A549 (cell line): ENCODE measurements at regions not wholly inside any gene's neighbourhood (a gene's known extent, or its start where the extent isn't known, plus 50 kb on each side); places are given as distances from the start of the nearest gene placed in this dataset.

Experiments used
- CTCF ChIP-seq: fragments of >200 bp; sonication (Bioruptor Twin); formaldehyde crosslinking; IDR thresholded peaks from 3 replicates; pipeline ENCODE4 v1.5.1; 2016
- HDAC2 ChIP-seq: fragments of 200-600 bp; sonication (generic); IDR thresholded peaks from 2 replicates; pipeline ENCODE4 v1.6.1; 2016
- POLR2A ChIP-seq: IDR thresholded peaks from 2 replicates; pipeline ENCODE4 v1.6.1; 2012; ENCODE audit warnings: mild to moderate bottlenecking, low read length
- RAD21 ChIP-seq, 2 experiments: fragments of >200 bp in 1 of 2; sonication (Bioruptor Twin) in 1 of 2; formaldehyde crosslinking in 1 of 2; IDR thresholded peaks in 1 of 2; conservative IDR thresholded peaks in 1 of 2; 2 replicates in 1 of 2; 3 replicates in 1 of 2; pipeline ENCODE4 v1.6.1; 2012 to 2018; ENCODE audit warnings: inconsistent platforms in 1 of 2
- RFX5 ChIP-seq: fragments of 450-650 bp; IDR thresholded peaks from 2 replicates; pipeline ENCODE4 v1.7.1; 2014; ENCODE audit warnings: antibody characterized with exemption, mild to moderate bottlenecking, moderate library complexity
- ZSCAN20 ChIP-seq: fragments of 250-450 bp; sonication (Bioruptor Pico); IDR thresholded peaks from 2 replicates; pipeline ENCODE4 v1.8.0; 2022; ENCODE audit warnings: mild to moderate bottlenecking, moderate library complexity

GRCh38 chrX:66892004-66892403, 253.1 kb upstream of the EDA2R start:
- TF ChIP-seq CTCF (no peak), POLR2A (no peak), HDAC2 (no peak), ZSCAN20 (no peak), RFX5 (no peak), RAD21 (conservative IDR thresholded peaks at IDR 0.05 in 1 of 2, IDR thresholded peaks at IDR 0.05 in 1 of 2) (no peak)
